ENCODE measurements at regions not wholly inside any gene's neighbourhood (a gene's known extent, or its start where the extent isn't known, plus 50 kb on each side); places are given as distances from the start of the nearest gene placed in this dataset.
"Not testable (repeated sequence)": the region's sequence is repeated elsewhere in the genome, so short reads cannot be mapped to it uniquely, and the experiment has no call there.

- H3K4me3 ChIP-seq (ENCODE audit: low read depth, low read length): no peak overlapping the region
- TF ChIP-seq, protein P1, sequence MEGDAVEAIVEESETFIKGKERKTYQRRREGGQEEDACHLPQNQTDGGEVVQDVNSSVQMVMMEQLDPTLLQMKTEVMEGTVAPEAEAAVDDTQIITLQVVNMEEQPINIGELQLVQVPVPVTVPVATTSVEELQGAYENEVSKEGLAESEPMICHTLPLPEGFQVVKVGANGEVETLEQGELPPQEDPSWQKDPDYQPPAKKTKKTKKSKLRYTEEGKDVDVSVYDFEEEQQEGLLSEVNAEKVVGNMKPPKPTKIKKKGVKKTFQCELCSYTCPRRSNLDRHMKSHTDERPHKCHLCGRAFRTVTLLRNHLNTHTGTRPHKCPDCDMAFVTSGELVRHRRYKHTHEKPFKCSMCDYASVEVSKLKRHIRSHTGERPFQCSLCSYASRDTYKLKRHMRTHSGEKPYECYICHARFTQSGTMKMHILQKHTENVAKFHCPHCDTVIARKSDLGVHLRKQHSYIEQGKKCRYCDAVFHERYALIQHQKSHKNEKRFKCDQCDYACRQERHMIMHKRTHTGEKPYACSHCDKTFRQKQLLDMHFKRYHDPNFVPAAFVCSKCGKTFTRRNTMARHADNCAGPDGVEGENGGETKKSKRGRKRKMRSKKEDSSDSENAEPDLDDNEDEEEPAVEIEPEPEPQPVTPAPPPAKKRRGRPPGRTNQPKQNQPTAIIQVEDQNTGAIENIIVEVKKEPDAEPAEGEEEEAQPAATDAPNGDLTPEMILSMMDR (IDR thresholded peaks at IDR 0.05; ENCODE audit: borderline replicate concordance, insufficient read depth, low read depth, low read length): no peak
Measured at GRCh38 chr11:87645626-87646025, 529.6 kb downstream of the RAB38 start.

DNA sequence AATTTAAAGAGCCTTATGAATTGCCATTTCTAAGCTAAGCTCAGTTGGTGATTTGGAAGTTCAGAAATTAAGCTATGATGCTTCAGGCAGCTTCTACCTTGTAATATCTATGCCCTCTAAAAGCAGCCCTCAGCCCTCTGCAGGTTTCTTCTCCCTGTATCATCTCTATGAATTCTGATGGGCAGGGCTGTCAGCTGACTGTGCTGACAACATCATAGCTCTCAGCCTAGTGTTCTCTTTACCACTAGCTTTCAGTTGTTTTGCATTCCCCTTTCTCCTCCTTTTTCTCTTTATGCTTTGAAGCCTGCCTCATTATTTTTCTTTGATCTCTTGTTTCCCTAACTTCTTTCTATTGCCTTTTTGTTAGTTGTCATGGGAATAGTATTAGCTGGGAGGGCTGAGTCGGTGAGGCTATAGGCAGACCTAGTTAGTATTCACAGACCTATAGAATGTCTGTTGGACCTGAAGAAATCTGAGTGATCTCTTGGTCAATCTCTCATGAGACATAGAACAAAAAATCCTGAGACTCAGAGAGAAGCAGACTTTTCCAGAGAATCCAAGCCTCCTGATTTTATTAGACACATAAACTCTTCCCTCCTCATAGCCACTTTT lies 535.4 kb downstream of the RAB38 start:
- no peak overlapping the region for H3K4me3 ChIP-seq (ENCODE audit: low read depth, low read length)
- TF ChIP-seq, protein P1 (IDR thresholded peaks at IDR 0.05; ENCODE audit: borderline replicate concordance, insufficient read depth, low read depth, low read length): no peak

DNA sequence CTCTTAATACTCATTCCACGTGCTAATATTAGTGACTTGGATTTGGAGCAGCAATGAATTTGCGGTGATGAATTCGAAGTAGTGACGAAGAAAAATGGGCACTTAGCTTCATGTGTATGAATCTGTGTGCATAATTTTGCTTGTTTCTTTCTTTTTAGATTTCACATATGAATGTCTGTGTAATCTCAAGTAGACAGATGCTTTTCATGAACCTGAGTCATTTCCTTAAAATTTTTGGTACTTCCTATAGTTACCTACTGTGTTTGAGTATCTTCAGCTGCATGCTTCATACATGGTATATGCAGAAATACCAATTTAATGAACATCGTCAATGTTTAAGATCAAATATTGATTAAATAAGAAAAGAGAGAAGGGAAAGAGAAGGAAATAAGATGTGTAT lies 540.2 kb downstream of the RAB38 start:
- TF ChIP-seq, protein P1 (IDR thresholded peaks at IDR 0.05; ENCODE audit: borderline replicate concordance, insufficient read depth, low read depth, low read length): no peak
- no peak overlapping the region for H3K4me3 ChIP-seq (ENCODE audit: low read depth, low read length)

DNA sequence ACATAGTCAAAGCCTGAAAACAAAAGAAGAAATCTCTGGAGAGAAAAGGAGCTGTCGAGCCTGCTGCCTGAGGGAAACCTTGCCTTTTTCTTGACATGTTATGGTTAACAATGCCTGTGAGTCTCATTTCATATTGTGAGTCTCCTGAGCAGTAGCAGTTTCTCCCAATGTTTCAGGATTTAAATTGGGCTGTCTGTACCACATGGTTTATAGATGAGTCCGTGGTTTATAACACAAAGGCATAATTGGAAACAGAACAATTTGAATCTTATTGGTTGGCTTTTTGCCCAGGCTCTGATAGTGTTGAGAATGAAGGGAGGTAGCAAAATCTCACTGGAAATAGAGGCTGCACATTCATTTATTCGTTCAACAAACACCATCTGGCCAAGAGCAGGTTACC lies 540.9 kb downstream of the RAB38 start:
- no peak overlapping the region for H3K4me3 ChIP-seq (ENCODE audit: low read depth, low read length)
- TF ChIP-seq, protein P1 (IDR thresholded peaks at IDR 0.05; ENCODE audit: borderline replicate concordance, insufficient read depth, low read depth, low read length): no peak

DNA sequence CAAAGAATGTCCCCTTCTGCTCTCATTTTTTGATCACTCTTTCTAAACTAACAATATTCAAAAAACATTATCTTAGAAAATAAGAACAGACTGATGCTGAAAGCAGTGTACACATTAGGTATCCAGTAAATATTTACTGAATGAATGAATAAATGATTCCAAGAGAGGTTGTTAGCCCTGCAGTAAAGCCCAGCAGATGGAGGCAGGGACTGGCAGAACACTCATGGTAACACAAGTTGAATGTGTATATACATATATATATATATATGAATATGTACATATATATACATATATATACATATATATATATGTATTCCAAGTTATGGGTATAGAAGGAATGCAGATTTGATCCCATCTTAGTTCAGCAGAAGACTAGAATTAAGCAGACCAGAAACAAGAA lies 546.3 kb downstream of the RAB38 start:
- TF ChIP-seq, protein P1 (IDR thresholded peaks at IDR 0.05; ENCODE audit: borderline replicate concordance, insufficient read depth, low read depth, low read length): no peak
- no peak overlapping the region for H3K4me3 ChIP-seq (ENCODE audit: low read depth, low read length)

- TF ChIP-seq, protein P1 (IDR thresholded peaks at IDR 0.05; ENCODE audit: borderline replicate concordance, insufficient read depth, low read depth, low read length): no peak
- no peak overlapping the region for H3K4me3 ChIP-seq (ENCODE audit: low read depth, low read length)
Measured at GRCh38 chr11:87628026-87628580, 547.1 kb downstream of the RAB38 start.

DNA sequence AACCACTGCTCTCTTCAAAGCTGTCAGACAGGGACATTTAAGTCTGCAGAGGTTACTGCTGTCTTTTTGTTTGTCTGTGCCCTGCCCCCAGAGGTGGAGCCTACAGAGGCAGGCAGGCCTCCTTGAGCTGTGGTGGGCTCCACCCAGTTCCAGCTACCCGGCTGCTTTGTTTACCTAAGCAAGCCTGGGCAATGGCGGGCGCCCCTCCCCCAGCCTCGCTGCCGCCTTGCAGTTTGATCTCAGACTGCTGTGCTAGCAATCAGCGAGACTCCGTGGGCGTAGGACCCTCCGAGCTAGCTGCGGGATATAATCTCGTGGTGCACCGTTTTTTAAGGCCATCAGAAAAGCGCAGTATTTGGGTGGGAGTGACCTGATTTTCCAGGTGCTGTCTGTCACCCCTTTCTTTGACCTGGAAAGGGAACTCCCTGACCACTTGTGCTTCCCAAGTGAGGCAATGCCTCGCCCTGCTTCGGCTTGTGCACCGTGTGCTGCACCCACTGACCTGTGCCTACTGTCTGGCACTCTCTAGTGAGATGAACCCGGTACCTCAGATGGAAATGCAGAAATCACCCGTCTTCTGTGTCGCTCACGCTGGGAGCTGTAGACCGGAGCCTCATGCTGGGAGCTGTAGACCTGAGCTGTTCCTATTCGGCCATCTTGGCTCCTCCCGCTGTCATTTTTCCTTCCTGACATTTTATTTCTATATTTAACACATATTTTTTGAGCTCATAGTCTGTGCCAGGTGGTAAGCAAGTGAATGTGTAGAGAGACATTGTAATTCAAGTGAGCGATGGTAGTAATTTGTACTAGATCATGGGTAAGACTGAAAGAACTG lies 551.5 kb downstream of the RAB38 start:
- H3K4me3 ChIP-seq (ENCODE audit: low read depth, low read length): not testable (repeated sequence)

All from GM12875 (cell line).